B cell (primary cell): ENCODE measurements at regions not wholly inside any gene's neighbourhood (a gene's known extent, or its start where the extent isn't known, plus 50 kb on each side); places are given as distances from the start of the nearest gene placed in this dataset.

Source experiments
- ATAC-seq: fragments of 200-7000 bp; cut with Tn5 transposase; one replicate; pipeline ENCODE4 v1.10.0; 2021; ENCODE audit warnings: low read depth, mild to moderate bottlenecking, moderate number of reproducible peaks, moderate library complexity
- CTCF ChIA-PET: fragments of 350-600 bp; sonication (Branson Sonifier 250); formaldehyde crosslinking; loops from one replicate; lab custom pipeline; 2021; ENCODE audit warnings: antibody characterized with exemption, inconsistent platforms; lab: Charles Lee
- POLR2A ChIA-PET: fragments of 350-600 bp; sonication (Branson Sonifier 250); formaldehyde crosslinking; loops from one replicate; lab custom pipeline; 2021; ENCODE audit warnings: antibody characterized with exemption; lab: Charles Lee
- DNase-seq: peaks from one replicate; pipeline ENCODE4 v3.0.0; 2013
- H2AFZ ChIP-seq: 2 replicates; pipeline ENCODE4 v1.6.1; 2012; ENCODE audit warnings: mild to moderate bottlenecking, low read depth, low read length; ENCODE audit not compliant: insufficient read depth, poor library complexity, severe bottlenecking
- H3K27ac ChIP-seq, 2 donors: 1 replicate in 1 of 2; 2 replicates in 1 of 2; pipeline ENCODE4 v1.5.1; 2012 to 2013; ENCODE audit warnings: low read length in 2 of 2, mild to moderate bottlenecking in 2 of 2, moderate library complexity in 1 of 2
- H3K27me3 ChIP-seq, 4 experiments: fragments of 200-600 bp in 1 of 4; sonication (generic) in 1 of 4; replicated peaks in 1 of 4; 1 replicate in 2 of 4; 2 replicates in 2 of 4; pipeline versions ENCODE4 v1.6.1 to v1.7.0; 2013 to 2016; ENCODE audit warnings: low read length in 3 of 4, mild to moderate bottlenecking in 2 of 4, mixed read lengths in 1 of 4, moderate library complexity in 1 of 4; ENCODE audit not compliant: insufficient read depth in 4 of 4, control insufficient read depth in 3 of 4; ENCODE audit errors: control extremely low read depth in 1 of 4
- H3K36me3 ChIP-seq, 2 experiments: replicated peaks in 1 of 2; 1 replicate in 1 of 2; 2 replicates in 1 of 2; pipeline versions ENCODE4 v1.6.1 to v1.7.1; 2013; ENCODE audit warnings: low read length in 1 of 2; ENCODE audit not compliant: insufficient read depth in 2 of 2, control insufficient read depth in 1 of 2; ENCODE audit errors: control extremely low read depth in 1 of 2, extremely low read depth in 1 of 2
- H3K4me1 ChIP-seq, 2 donors: fragments of 200-600 bp in 1 of 2; sonication (generic) in 1 of 2; 1 replicate in 1 of 2; 2 replicates in 1 of 2; pipeline versions ENCODE4 v1.5.1 to v1.6.1; 2013 to 2017; ENCODE audit warnings: low read length in 2 of 2; ENCODE audit not compliant: control insufficient read depth in 2 of 2, insufficient read depth in 2 of 2
- H3K4me2 ChIP-seq: replicated peaks from 2 replicates; pipeline ENCODE3; 2012; ENCODE audit warnings: mild to moderate bottlenecking, low read depth, low read length; ENCODE audit not compliant: poor library complexity, severe bottlenecking
- H3K4me3 ChIP-seq, 5 experiments: fragments of 200-600 bp in 1 of 5; sonication (generic) in 1 of 5; 1 replicate in 3 of 5; 2 replicates in 2 of 5; pipeline versions ENCODE4 v1.5.1 to v1.7.0; 2011 to 2016; ENCODE audit warnings: low read length in 4 of 5, mild to moderate bottlenecking in 4 of 5, low read depth in 2 of 5, control low read depth in 1 of 5, moderate library complexity in 1 of 5; ENCODE audit not compliant: insufficient read depth in 1 of 5; ENCODE audit errors: control extremely low read depth in 1 of 5, extremely low read depth in 1 of 5
- H3K79me2 ChIP-seq: fragments of 200-600 bp; sonication (generic); one replicate; pipeline ENCODE4 v1.6.0; 2016; ENCODE audit warnings: low read length; ENCODE audit not compliant: control insufficient read depth, insufficient read depth
- H3K9ac ChIP-seq: fragments of 200-600 bp; sonication (generic); 2 replicates; pipeline ENCODE4 v1.6.1; 2017; ENCODE audit warnings: mild to moderate bottlenecking, low read length, moderate library complexity
- H3K9me3 ChIP-seq, 3 donors: one replicate each; pipeline versions ENCODE4 v1.6.1 to v1.7.1; 2013; ENCODE audit warnings: low read length in 2 of 3; ENCODE audit not compliant: control insufficient read depth in 2 of 3, insufficient read depth in 1 of 3; ENCODE audit errors: control extremely low read depth in 1 of 3
- H4K20me1 ChIP-seq: 2 replicates; pipeline ENCODE4 v1.6.0; 2012; ENCODE audit warnings: mild to moderate bottlenecking, low read length; ENCODE audit not compliant: insufficient read depth, control insufficient read depth, poor library complexity, severe bottlenecking
- H3K27ac Mint-ChIP-seq: one replicate; pipeline ENCODE4 v1.8.0; 2021; ENCODE audit warnings: mixed read lengths
- H3K27me3 Mint-ChIP-seq: one replicate; pipeline ENCODE4 v1.8.0; 2021; ENCODE audit warnings: mixed read lengths
- H3K4me1 Mint-ChIP-seq: one replicate; pipeline ENCODE4 v1.8.0; 2021; ENCODE audit warnings: mixed read lengths
- H3K4me3 Mint-ChIP-seq: one replicate; pipeline ENCODE4 v1.8.0; 2021; ENCODE audit warnings: mixed read lengths
- H3K9me3 Mint-ChIP-seq: one replicate; pipeline ENCODE4 v1.8.0; 2022; ENCODE audit warnings: mixed read lengths; ENCODE audit not compliant: insufficient read depth
- CTCF ChIP-seq: fragments of 200-600 bp; IDR thresholded peaks from one replicate; pipeline ENCODE4 v1.8.0; 2022; ENCODE audit warnings: antibody characterized with exemption, mild to moderate bottlenecking
- EZH2 ChIP-seq: IDR thresholded peaks from 2 replicates; pipeline ENCODE4 v1.6.1; 2012; ENCODE audit warnings: borderline replicate concordance, low read depth, mild to moderate bottlenecking, moderate library complexity, low read length; ENCODE audit not compliant: insufficient read depth, poor library complexity, severe bottlenecking
- WGBS: methylation state at CpG from one replicate; pipeline ENCODE4 v1.1.5; 2013; ENCODE audit warnings: missing lambda C conversion rate; ENCODE audit not compliant: insufficient coverage; 5-methylcytosine and 5-hydroxymethylcytosine counted together
- intact Hi-C: fragments of 100-400 bp; cut with micrococcal nuclease; formaldehyde crosslinking; loops from one replicate; pipeline ENCODE4 v1.10.0; 2022

GRCh38 chr3:135740211-135740610 is 225.3 kb upstream of the PPP2R3A start:
- no peak for ATAC-seq
- Histone ChIP-seq H2AFZ (no peak overlapping the region), H3K4me1 (no peaks in the 10 kb centered on the region), H3K36me3 (no peaks in the 10 kb centered on the region), H3K4me2 (no peak overlapping the region), H3K9me3 (peaks cover 2 to 15% (median 10%) of the 10 kb centered on the region in 3 donors), H3K79me2 (no peaks in the 10 kb centered on the region), H3K27ac (no peak overlapping the region), H4K20me1 (no peaks in the 10 kb centered on the region), H3K4me3 (no peak overlapping the region), H3K9ac (no peak overlapping the region), H3K27me3 (no peaks in the 10 kb centered on the region)
- ChIA-PET CTCF (no interaction called here), POLR2A (no interaction called here)
- no peak overlapping the region for H3K27ac Mint-ChIP-seq
- no peak overlapping the region for H3K4me3 Mint-ChIP-seq
- H3K9me3 Mint-ChIP-seq: peaks cover 6% of the 10 kb centered on the region
- H3K4me1 Mint-ChIP-seq: no peaks in the 10 kb centered on the region
- TF ChIP-seq CTCF (no peak), EZH2 (no peak)
- WGBS: 75% methylated on average over 7 of the region's 9 CpGs
- intact Hi-C loops: no loop called here
- peaks cover 5% of the 10 kb centered on the region for H3K27me3 Mint-ChIP-seq
- no peak for DNase-seq

- no peaks in the 10 kb centered on the region for H3K79me2 ChIP-seq
- no peak for ATAC-seq
- no peak overlapping the region for H3K4me2 ChIP-seq
- peaks cover 2 to 12% (median 10%) of the 10 kb centered on the region in 3 donors for H3K9me3 ChIP-seq
- no peak for DNase-seq
- ChIA-PET POLR2A (no interaction called here), CTCF (no interaction called here)
- H3K4me1 Mint-ChIP-seq: no peaks in the 10 kb centered on the region
- no peaks in the 10 kb centered on the region for H3K36me3 ChIP-seq
- H3K9me3 Mint-ChIP-seq: peaks cover 6% of the 10 kb centered on the region
- H3K4me3 ChIP-seq: no peak overlapping the region
- H3K27me3 ChIP-seq: no peaks in the 10 kb centered on the region
- intact Hi-C loops: no loop called here
- H2AFZ ChIP-seq: no peak overlapping the region
- no peaks in the 10 kb centered on the region for H4K20me1 ChIP-seq
- TF ChIP-seq CTCF: no peak
- no peak for TF ChIP-seq EZH2
- H3K27me3 Mint-ChIP-seq: peaks cover 5% of the 10 kb centered on the region
- H3K4me1 ChIP-seq: no peaks in the 10 kb centered on the region
- no peak overlapping the region for H3K27ac Mint-ChIP-seq
- no peak overlapping the region for H3K9ac ChIP-seq
- H3K27ac ChIP-seq: no peak overlapping the region
- no peak overlapping the region for H3K4me3 Mint-ChIP-seq
Observed at GRCh38 chr3:135740751-135741150, 224.8 kb upstream of the PPP2R3A start.
